SIG-M5 treated with dmso at 0.1 percent for 504 hours (cell line): ENCODE measurements at regions not wholly inside any gene's neighbourhood (a gene's known extent, or its start where the extent isn't known, plus 50 kb on each side); places are given as distances from the start of the nearest gene placed in this dataset.
A peak's percentile ranks its signal among the peaks of the same experiment; 100 is the strongest.
"Not testable (repeated sequence)": the region's sequence is repeated elsewhere in the genome, so short reads cannot be mapped to it uniquely, and the experiment has no call there.

Experiments
- DNase-seq: peaks from one replicate; lab custom pipeline; 2025; ENCODE audit not compliant: unreplicated experiment; lab: John Stamatoyannopoulos, UW

DNA sequence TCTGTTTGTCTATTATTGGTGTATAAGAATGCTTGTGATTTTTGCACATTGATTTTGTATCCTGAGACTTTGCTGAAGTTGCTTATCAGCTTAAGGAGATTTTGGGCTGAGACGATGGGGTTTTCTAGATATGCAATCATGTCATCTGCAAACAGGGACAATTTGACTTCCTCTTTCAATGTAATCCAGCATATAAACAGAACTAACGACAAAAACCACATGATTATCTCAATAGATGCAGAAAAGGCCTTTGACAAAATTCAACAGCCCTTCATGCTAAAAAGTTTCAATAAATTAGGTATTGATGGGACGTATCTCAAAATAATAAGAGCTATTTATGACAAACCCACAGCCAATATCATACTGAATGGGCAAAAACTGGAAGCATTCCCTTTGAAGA, 399.0 kb upstream of the MAN1A1 start:
- DNase-seq: not testable (repeated sequence)

DNA sequence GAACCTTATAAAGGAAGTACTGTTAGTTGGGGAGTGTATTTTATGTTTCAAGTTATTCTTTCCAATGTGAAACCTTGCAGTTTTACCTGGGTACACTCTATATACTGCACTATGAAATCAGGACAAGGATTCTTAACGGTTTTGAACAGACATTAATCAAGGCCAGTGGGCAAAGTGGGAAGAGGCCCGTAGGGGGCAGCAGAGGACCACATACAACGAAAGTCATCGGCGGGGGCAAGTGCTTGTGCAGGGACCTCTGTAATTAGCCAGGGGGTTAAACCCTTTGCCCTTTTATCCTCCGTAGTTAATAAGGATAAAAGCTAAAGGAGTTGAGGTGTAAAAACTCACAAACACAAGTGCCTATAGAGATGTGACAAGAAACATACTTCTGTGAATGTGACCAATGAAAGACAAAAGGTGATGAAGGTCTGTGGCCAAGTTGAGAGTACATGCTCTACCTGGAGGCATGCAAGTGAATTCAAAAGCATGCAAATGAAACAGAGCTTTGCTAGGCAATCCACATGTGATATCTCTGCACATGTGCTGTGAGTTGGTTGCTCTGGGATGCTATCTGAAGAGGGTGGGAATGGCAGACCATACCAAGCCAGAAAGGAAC, 392.7 kb upstream of the MAN1A1 start:
- DNase-seq: peak; percentile 49

DNA sequence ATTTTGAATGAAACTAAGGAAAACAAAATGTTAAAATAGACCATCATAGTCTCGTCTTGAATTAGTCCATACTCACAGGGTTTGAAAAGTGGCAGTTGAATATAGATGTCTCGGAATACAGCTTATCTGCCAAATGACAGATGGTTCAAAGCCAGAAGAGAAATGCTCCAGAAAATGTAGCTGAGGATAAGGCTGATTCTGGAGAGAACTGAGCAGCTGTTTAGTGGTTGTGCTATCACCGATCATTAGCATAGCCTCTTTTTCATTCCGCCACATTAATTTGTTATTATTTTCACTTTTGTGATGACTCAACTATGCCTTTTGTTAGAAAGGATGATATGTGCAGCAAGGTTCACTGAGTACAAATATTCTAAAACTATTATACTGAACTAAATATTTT, 390.2 kb upstream of the MAN1A1 start:
- DNase-seq: no peak

DNA sequence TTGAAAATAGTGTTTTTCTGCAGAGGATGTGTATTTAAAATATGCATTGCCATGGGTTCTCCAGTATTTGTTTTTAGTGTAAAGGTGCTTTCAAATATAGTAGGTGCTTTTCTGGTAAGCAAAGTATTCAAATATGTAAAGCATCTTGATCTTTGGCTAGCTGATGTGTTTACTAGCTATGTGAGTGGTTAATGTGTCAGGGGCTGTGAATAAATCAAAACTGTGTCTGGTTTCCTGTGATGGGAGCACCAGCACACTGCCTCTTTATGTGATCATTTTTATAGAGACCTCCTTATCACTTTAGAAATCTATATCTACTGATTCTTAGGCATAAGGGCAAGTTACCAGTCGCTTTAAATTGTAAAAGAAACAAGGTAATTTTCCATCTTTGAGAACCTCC, 388.9 kb upstream of the MAN1A1 start:
- DNase-seq: no peak

DNA sequence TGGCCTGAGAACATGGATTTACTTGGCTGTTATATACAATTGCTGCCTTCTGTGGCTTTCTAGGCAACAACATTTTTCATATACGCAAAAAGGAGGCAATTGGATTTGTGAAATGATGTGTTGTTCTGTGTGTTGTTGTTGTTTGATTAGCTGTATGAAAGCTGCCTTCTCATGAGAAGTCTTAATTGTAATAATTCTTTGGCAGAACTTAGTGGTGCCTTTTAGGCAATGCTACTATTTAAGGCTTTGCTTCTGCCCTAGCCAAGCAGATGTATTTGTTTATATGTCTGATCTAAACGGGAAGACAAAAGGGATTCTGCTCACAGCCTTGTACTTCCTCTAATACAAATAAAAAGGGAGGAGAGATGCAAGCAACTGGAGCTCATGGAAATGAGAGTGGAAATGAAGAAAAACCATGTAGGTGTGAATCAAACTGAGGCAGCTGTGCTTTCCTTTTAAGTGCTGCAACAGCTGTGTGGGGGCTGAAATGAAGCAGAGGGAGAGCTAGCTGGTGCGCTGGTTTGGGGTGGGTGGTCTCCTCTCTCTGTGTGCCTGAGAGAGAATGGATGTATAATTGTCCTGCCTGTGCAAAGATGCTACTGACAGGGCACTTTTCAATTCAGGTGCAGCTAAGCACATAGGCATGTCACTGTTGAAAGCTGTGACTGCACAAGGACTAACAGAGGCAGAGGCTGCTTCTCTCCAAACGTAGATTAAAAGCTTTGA, 386.9 kb upstream of the MAN1A1 start:
- no peak for DNase-seq

DNA sequence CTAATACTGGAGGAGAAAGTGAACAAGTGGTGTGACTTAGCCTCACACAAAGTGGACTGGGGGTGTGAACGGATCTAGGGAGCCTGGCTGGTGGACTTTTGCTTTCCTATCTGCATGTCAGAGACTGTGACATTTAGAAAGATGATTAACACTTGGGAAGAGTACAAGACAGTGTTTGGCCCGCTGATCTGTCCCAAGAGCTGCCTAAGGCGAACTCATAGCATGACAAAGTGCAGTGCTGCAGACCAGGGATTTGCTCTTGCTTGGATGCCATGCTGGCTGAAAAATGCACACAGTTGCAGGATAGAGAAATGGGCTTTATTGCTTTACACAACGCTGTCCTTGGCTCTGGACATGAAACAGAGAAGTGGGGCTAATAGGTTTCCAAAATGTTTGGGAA, 386.0 kb upstream of the MAN1A1 start:
- DNase-seq: no peak

DNA sequence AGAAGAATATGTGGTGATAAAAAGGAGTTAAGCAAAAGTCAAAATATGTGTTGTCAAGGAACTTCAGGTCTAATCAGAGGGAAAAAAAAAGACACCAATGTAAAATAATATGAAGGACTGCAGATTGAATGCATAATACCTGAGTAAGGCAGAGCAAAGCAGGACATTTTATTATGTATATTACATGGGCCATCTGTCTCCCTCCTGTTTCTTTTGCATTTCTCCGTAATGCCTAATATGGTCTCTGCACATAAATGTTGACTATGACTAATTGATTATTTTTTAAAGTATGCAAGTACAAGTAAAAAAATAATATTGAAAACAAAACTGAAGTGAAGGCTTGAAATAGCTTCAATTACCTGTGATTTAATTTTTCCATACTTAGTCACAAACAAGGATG, 384.7 kb upstream of the MAN1A1 start:
- no peak for DNase-seq

DNA sequence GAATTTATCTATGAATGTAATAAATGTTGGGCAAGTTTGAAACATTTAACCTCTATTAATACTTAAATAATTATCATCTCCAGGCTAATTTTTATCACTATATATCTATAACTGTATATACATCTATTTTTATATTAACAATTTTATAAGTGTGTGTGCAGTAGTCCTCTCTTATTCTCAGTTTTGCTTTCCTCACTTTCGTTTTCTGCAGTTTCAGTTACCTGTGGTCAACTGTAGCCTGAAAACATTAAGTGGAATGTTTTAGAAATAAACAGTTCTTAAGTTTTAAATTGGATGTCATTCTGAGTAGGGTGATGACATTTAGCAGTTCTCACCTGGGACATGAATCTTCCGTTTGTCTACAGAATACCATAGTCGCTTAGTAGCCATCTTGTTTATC, 379.4 kb upstream of the MAN1A1 start:
- no peak for DNase-seq

DNA sequence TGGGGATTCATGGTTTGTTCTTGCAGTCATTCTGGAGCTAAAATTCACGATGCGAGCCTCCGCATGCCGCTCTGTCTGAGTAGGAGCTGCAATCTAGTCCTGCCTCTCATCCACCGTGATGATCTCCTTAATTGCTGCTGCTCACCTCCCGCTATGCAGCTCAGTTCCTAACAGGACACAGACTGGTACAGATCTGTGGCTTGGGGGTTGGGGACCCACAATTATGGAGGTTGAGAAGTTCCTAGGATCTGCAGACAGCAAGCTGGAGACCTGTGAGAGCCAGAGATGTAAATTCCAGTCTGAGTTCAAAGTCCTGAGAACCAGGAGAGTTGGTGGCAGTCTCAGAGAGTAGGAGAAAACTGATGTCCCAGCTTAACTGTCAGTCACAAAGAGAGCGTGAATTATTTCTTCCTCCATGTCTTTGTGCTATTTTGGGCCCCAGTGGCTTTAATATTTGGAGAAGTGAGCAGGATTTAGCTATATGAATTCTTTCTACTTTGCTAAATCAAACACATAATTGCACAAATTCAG, 378.7 kb upstream of the MAN1A1 start:
- no peak for DNase-seq

DNA sequence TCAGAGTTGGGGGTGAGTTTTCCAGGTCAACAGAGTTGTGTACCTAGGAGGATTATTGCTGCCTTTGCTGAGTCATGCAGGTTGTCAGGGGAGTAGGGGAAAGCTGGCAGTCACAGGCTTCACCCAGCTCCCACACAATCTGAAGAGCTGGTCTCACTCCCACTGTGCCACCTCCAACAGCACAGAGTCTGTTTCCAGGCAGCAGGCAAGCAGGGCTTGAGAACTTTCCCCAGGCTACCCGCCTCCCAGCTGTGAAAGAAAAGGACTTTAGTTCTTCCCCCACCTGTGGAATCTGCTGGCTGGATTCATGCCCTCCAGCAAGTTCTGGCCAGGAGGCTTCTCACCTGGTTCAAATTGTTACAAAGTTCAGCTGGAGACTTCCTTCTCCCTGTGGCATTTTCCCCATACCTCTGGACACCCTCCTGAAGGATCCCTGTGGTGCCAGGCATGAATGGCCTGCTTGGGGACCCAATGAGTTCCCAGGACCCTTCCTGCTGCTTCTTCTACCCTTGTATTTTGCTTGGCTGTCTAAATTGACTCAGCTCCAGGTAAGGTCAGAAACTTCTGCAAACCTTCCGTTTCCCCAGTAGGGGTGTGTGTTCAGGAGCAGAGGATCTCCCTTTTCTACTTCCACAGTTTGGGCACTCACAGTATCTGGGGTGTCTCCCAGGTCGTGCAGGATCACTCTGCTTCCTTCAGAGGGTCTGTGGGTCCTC, 378.1 kb upstream of the MAN1A1 start:
- DNase-seq: no peak

DNA sequence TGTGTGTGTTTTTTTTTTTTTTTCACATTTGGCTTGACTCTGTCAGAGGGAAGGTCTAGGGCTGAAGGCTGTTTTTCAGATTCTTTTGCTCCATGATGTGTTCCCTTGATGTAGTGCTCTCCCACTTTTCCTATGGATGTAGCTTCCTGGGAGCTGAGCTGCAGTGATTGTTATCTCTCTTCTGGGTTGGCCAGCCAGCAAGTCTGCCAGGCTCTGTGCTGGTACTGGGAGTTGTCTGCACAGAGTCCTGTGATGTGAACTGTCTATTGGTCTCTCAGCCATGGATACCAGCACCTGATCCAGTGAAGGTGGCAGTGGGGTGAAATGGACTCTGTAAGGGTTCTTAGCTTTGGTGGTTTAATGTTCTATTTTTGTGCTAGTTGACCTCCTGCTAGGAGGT, 377.4 kb upstream of the MAN1A1 start:
- not testable (repeated sequence) for DNase-seq

DNA sequence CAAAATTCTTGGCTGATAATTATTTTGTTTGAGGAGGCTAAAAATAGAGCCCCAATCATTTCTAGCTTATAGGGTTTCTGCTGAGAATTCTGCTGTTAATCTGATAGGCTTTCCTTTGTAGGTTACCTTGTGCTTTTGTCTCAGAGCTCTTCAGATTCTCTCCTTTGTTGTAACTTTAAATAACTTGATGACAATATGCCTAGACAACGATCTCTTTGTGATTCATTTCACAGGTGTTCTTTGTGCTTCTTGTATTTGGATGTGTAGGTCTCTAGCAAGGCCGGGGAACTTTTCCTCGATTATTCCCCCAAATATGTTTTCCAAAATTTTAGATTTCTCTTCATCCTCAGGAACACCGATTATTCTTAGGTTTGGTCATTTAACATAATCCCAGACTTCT, 376.5 kb upstream of the MAN1A1 start:
- no peak for DNase-seq

DNA sequence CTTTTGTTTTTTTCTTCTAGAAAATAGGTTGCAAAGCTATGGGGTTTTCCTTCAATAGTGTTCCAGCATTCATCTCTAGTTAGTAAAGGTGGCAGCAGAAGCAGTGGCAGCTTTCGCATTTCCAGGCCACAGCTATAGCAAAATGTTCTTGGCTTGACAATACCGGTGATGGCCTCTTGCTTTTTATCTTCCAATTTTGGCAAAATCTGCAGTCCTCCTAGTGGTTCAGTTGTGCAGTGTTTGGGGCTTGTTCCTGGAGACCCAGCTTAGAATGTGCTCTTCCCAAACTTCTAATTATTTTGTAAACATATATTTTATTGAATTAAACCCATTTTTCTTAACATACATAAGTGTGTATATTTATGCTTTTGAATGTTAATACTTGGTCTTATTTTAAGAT, 370.6 kb upstream of the MAN1A1 start:
- no peak for DNase-seq

DNA sequence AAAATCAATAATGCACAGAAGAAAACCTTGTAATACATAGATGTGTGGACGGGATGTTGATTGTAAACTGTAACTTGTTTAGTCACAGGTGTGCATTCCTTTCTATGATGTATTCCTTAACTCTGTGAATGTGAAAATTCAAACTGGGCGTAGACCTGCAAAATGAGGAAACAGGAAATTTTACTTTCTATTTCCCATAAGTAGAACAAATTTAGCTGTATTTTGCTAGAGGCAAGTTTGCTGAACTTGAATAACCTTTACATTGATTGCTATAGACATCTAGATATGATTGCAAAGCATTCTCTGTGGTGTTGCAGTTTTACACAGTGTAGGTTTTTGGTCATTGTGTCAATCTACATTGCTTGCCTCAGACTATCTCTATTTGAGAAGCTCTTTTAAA, 368.4 kb upstream of the MAN1A1 start:
- DNase-seq: no peak

DNA sequence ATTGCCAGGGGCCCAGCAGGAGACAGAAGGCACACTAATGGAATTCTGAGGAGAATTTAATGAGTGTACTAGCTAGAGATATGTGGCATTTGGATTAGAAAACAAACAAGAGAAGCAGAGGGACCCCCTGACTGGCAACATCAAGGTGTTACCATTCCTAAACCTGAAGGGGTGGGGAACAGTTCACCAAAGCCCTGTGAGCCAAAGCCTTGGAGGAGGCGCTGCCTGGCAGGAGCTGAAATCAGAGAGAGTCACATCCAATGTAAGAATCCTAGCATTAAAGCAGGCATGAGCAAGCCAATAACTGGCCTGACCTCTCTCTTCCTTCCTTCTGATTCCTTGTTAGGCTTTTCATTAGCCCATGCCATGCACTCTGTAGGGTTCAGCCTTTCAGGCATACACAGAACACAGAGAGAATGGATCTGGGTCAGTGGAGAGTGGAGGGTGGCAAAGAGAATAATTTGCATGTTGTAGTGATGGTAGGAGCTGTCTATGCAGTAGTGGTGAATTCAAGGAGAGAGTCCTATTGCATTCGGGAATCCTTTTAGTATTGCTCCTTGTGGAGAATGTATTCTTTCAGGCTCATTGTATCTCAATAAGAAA, 367.2 kb upstream of the MAN1A1 start:
- DNase-seq: no peak

DNA sequence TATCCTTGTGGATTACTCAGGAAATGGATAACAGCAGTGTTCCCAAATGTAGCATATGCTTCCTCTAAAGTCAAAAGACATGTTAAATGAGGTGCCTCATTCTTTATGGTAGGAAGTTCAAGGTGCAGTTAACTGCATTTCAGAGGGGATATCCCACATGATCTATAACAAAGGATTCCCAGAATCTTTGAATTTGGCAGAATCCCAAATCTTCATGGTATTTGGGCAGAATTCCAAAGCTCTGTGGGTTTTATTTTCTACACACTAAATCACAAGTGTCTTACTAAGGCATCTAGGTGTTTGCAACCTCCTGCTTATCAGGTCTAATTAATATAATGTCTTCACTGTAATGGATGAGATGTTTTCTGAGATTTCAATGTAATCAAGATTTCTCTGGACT, 364.3 kb upstream of the MAN1A1 start:
- no peak for DNase-seq

DNA sequence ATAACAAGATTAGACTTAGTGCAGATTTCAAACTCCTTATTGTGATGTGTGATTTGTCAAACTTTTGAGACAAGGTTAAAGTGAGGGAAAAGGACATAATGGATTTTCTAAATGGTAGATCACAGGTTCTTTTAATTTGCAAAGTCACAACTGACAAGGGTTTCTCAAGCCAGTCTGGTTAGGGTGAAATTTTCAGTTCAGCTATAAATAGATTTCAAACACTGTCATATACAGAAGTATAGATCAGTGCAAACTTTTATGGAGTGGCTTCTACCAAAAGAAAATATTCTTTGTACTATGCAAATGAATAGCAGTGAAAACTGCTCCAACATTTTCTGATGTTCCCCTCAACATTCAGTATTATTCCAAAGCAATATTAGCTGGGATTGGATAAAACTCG, 337.1 kb upstream of the MAN1A1 start:
- DNase-seq: no peak

DNA sequence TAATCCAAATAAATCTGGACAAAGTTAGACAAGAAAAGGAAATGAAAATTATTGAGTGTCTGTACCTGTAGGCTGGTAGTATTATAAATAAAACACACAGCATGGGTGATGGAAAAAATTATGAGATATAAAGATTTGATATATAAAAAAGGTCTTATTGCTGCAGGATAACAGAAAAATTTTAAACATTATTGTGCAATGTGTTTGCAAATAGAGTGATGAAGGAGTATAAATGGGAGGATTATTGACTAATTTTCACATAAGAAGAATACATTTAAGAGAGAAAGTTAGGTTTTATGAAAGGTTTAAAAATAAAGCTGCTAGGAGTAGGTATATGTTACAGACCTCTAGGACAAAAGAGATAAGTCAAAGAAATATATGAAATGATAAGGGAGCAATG, 336.7 kb upstream of the MAN1A1 start:
- DNase-seq: no peak

DNA sequence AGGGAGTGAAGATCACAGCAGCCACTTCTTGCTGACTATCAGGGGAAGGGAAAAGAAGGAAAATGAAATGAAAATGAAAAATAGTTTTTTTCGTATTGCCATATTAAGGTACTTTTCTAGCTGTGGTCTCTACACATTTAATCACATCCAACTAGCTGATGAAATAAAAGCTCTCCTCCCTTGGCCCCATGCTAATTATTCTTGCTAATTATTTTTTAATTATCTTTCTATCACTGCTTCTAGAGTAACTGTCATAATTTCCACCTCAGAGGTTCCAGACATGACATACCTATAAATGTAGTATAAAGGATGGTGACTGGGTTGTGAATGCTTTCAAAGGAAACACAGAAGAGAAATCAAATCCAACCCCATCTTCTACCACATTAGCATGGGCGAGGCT, 334.1 kb upstream of the MAN1A1 start:
- no peak for DNase-seq

DNA sequence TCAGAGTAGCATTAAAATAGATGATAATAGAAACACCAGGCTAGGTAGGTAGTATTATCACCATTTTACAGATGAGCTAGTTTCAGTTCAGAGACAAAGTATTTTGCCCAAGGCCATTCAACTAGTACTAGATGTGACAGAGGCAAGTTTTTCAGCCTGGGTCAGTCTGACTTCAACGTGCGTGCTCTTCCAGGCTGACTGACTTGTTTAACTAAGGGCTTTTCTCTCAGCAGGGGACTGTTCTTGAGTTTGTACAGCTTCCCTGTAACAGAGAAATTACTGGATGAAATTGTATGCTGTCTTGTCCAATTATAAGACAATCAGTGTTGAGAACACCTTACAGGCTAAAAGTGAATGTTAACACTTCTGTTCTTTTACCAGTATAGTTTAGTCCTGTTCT, 333.5 kb upstream of the MAN1A1 start:
- peak; percentile 3 for DNase-seq

DNA sequence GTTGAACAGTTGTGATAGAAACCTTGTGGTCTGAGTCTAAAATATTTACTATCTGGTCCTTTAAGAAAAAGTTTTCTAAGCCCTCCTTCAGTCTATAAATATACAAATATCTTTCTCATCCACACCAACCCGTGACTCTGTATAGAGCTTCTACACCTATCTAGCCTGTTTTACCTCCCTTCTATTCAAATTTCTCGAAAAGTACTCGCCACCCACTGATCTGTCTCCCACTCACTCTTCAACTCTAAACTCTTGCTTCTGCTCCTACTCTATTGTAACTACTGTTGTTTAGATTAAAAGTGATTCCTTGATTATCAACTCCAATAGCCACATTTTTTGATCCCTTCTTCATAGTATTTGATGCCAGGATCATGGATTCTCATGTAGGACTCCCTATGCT, 329.4 kb upstream of the MAN1A1 start:
- DNase-seq: no peak

DNA sequence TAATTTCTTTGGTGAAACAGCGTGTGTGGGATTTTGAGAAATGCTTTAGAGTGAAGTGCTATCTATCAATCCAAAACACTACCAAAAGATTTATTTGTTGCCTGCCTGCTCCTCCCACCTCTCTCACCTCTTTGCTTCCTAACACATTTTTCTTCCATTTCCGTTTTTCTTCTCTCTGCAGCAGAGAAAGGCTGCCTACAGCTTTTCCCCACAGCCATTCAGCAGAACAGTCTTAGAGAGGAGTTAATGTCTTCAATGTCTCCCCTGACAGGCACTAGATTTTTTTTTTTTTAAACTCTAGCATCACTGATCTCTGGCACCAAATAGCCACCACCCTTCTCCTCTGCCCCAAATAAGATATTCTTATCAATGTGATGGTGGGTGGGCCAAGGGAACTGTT, 327.8 kb upstream of the MAN1A1 start:
- no peak for DNase-seq
